ENCODE measurements at regions not wholly inside any gene's neighbourhood (a gene's known extent, or its start where the extent isn't known, plus 50 kb on each side); places are given as distances from the start of the nearest gene placed in this dataset.

GRCh38 chr2:48844417-48845155, 89.1 kb upstream of the LHCGR start:
- DNase-seq (ENCODE audit: extremely low spot score, unreplicated experiment): no peak
- no peaks in the 10 kb centered on the region for H3K36me3 Mint-ChIP-seq
- no peak for TF ChIP-seq CTCF (conservative IDR thresholded peaks at IDR 0.05)
- no peaks in the 10 kb centered on the region for H3K9me3 Mint-ChIP-seq
- no peak overlapping the region for H3K27ac Mint-ChIP-seq
- H3K27me3 Mint-ChIP-seq: no peaks in the 10 kb centered on the region
- no peaks in the 10 kb centered on the region for H3K4me1 Mint-ChIP-seq (ENCODE audit: unreplicated experiment)
- no peak overlapping the region for H3K4me3 Mint-ChIP-seq

- Mint-ChIP-seq H3K27me3 (no peaks in the 10 kb centered on the region), H3K27ac (no peak overlapping the region), H3K4me1 (ENCODE audit: unreplicated experiment) (no peaks in the 10 kb centered on the region), H3K9me3 (no peaks in the 10 kb centered on the region), H3K4me3 (no peak overlapping the region), H3K36me3 (no peaks in the 10 kb centered on the region)
- no peak for TF ChIP-seq CTCF (conservative IDR thresholded peaks at IDR 0.05)
- no peak for DNase-seq (ENCODE audit: extremely low spot score, unreplicated experiment)
Measured at GRCh38 chr2:48841126-48841525, 85.6 kb upstream of the LHCGR start.

- Mint-ChIP-seq H3K36me3 (no peaks in the 10 kb centered on the region), H3K9me3 (peaks cover 4% of the 10 kb centered on the region), H3K27ac (no peak overlapping the region), H3K4me1 (ENCODE audit: unreplicated experiment) (no peaks in the 10 kb centered on the region), H3K4me3 (no peak overlapping the region), H3K27me3 (no peaks in the 10 kb centered on the region)
- no peak for TF ChIP-seq CTCF (conservative IDR thresholded peaks at IDR 0.05)
- no peak for DNase-seq (ENCODE audit: extremely low spot score, unreplicated experiment)
Measured at GRCh38 chr2:48838029-48838428, 82.5 kb upstream of the LHCGR start.

- no peak for TF ChIP-seq CTCF (conservative IDR thresholded peaks at IDR 0.05)
- DNase-seq (ENCODE audit: extremely low spot score, unreplicated experiment): no peak
- Mint-ChIP-seq H3K4me3 (no peak overlapping the region), H3K36me3 (no peaks in the 10 kb centered on the region), H3K27ac (no peak overlapping the region), H3K4me1 (ENCODE audit: unreplicated experiment) (no peaks in the 10 kb centered on the region), H3K27me3 (no peaks in the 10 kb centered on the region), H3K9me3 (peaks cover 4% of the 10 kb centered on the region)
Measured at GRCh38 chr2:48829569-48829968, 74.0 kb upstream of the LHCGR start.

- Mint-ChIP-seq H3K27ac (no peak overlapping the region), H3K4me3 (no peak overlapping the region), H3K4me1 (ENCODE audit: unreplicated experiment) (no peaks in the 10 kb centered on the region), H3K36me3 (no peaks in the 10 kb centered on the region), H3K27me3 (no peaks in the 10 kb centered on the region), H3K9me3 (peaks cover under 1% of the 10 kb centered on the region)
- DNase-seq (ENCODE audit: extremely low spot score, unreplicated experiment): no peak
- TF ChIP-seq CTCF (conservative IDR thresholded peaks at IDR 0.05): no peak
Measured at GRCh38 chr2:48829036-48829435, 73.5 kb upstream of the LHCGR start.
